ENCODE measurements at regions not wholly inside any gene's neighbourhood (a gene's known extent, or its start where the extent isn't known, plus 50 kb on each side); places are given as distances from the start of the nearest gene placed in this dataset.

DNA sequence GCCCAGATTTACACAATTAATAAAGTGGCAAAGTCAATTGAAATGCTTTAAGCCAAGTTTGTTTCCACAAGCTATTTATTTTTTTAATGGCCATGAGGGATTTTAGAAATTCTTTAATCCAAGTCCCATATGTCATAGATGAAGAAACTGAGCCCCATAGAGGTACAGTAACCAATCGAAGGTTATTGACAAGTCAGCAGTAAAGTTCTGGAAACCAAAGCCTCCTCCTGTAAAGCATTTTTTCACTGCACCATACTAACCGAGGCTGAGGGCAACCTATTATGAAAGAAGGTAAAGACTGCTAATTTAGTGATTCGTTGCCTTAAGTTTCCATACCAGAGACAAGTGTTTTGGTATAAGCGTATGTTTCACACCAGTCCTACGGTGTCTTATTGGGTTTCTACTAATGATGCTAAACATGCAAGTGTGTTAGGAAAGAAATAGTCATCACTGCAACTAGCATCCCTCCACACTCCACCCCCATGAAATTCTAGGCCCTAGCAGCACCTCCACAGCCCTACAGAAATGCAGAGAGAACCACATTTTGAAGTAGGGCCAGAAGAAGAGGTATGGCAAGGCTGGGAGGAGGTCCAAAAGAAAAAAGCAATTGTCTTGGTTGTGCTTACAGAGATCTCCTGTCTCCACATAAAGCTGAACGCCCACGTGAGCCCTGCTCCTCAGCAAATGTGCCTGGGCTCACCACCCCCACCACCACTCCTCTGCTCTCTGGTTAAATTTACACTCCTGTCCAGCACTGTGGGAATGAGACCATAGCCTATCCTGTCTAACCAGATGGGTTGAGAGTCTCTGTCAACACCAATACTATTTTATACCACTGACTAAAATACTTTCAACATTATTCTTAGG is 271.1 kb upstream of the G2E3 start:
- Histone ChIP-seq H3K4me1 (ENCODE audit: low read length) (peaks cover 5% of the 10 kb centered on the region), H3K27me3 (ENCODE audit: low read depth, low read length) (no peaks in the 10 kb centered on the region), H3K9ac (ENCODE audit: low read length) (no peak overlapping the region), H3K27ac (ENCODE audit: low read length) (no peak overlapping the region), H3K79me2 (ENCODE audit: low read length) (no peaks in the 10 kb centered on the region), H2AFZ (ENCODE audit: low read depth, low read length) (no peak overlapping the region), H3K4me2 (ENCODE audit: low read length) (no peak overlapping the region), H4K20me1 (ENCODE audit: insufficient read depth, low read length) (no peaks in the 10 kb centered on the region), H3K4me3 (ENCODE audit: low read length) (no peak overlapping the region), H3K9me3 (ENCODE audit: insufficient read depth, low read length) (no peaks in the 10 kb centered on the region), H3K36me3 (replicated peaks; ENCODE audit: low read depth, low read length) (no peaks in the 10 kb centered on the region)
- no peak for TF ChIP-seq EZH2phosphoT487 (IDR thresholded peaks at IDR 0.05; ENCODE audit: low read depth)
- no peak for TF ChIP-seq CTCF (IDR thresholded peaks at IDR 0.05; ENCODE audit: low read depth, low read length)

DNA sequence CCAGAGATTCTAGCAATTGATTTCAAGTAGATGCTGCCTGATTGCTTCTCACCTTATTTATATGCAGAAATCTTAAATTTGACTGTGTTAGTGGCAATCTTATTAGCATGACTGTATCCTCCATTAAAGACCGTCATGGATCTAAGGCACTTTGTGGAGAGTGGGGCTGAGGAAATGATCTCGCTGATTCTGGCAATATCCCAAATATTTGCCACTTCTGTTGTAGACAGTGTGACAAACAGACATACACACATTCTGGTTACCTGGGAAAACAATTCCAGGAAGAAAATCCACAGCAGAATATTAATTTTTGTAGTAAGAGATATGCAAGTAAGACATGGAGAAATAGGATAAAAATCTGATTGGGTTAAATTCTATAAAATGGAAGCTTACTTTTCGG is 269.0 kb upstream of the G2E3 start:
- no peaks in the 10 kb centered on the region for H3K79me2 ChIP-seq (ENCODE audit: low read length)
- no peaks in the 10 kb centered on the region for H3K27me3 ChIP-seq (ENCODE audit: low read depth, low read length)
- no peak for TF ChIP-seq CTCF (IDR thresholded peaks at IDR 0.05; ENCODE audit: low read depth, low read length)
- no peak for TF ChIP-seq EZH2phosphoT487 (IDR thresholded peaks at IDR 0.05; ENCODE audit: low read depth)
- H3K9ac ChIP-seq (ENCODE audit: low read length): no peak overlapping the region
- no peak overlapping the region for H3K4me3 ChIP-seq (ENCODE audit: low read length)
- no peak overlapping the region for H3K4me2 ChIP-seq (ENCODE audit: low read length)
- no peaks in the 10 kb centered on the region for H3K4me1 ChIP-seq (ENCODE audit: low read length)
- no peaks in the 10 kb centered on the region for H3K9me3 ChIP-seq (ENCODE audit: insufficient read depth, low read length)
- no peaks in the 10 kb centered on the region for H3K36me3 ChIP-seq (replicated peaks; ENCODE audit: low read depth, low read length)
- no peaks in the 10 kb centered on the region for H4K20me1 ChIP-seq (ENCODE audit: insufficient read depth, low read length)
- no peak overlapping the region for H2AFZ ChIP-seq (ENCODE audit: low read depth, low read length)
- no peak overlapping the region for H3K27ac ChIP-seq (ENCODE audit: low read length)

DNA sequence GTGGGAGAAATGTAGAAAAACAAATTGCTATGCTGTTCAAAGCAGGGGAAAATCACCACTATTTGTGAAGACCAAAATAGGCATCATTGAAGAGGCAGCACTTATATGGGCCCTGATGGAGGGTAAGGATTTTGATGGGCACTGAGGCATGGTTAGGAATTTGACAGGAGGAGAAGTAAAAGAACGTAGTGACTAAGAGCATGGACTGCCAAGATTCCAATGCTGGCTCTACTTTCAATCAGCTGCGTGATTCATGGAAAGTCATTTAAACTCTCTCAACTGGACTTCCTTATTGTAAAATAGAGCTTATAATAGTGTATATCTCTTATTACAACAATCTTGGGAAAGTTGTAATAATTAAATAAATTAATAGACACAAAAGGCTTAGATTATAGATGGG is 267.7 kb upstream of the G2E3 start:
- Histone ChIP-seq H2AFZ (ENCODE audit: low read depth, low read length) (no peak overlapping the region), H3K27me3 (ENCODE audit: low read depth, low read length) (no peaks in the 10 kb centered on the region), H3K79me2 (ENCODE audit: low read length) (no peaks in the 10 kb centered on the region), H3K9ac (ENCODE audit: low read length) (no peak overlapping the region), H4K20me1 (ENCODE audit: insufficient read depth, low read length) (no peaks in the 10 kb centered on the region), H3K4me2 (ENCODE audit: low read length) (no peak overlapping the region), H3K36me3 (replicated peaks; ENCODE audit: low read depth, low read length) (no peaks in the 10 kb centered on the region), H3K9me3 (ENCODE audit: insufficient read depth, low read length) (no peaks in the 10 kb centered on the region), H3K4me1 (ENCODE audit: low read length) (peaks cover 5% of the 10 kb centered on the region), H3K27ac (ENCODE audit: low read length) (no peak overlapping the region), H3K4me3 (ENCODE audit: low read length) (no peak overlapping the region)
- no peak for TF ChIP-seq CTCF (IDR thresholded peaks at IDR 0.05; ENCODE audit: low read depth, low read length)
- TF ChIP-seq EZH2phosphoT487 (IDR thresholded peaks at IDR 0.05; ENCODE audit: low read depth): no peak

- H3K27me3 ChIP-seq (ENCODE audit: low read depth, low read length): no peaks in the 10 kb centered on the region
Measured at GRCh38 chr14:30292541-30292940, 266.4 kb upstream of the G2E3 start.

More at GRCh38 chr14:30292541-30292940, 266.4 kb upstream of the G2E3 start:
- Histone ChIP-seq H3K4me1 (ENCODE audit: low read length) (peaks cover 5% of the 10 kb centered on the region), H2AFZ (ENCODE audit: low read depth, low read length) (no peak overlapping the region), H3K4me2 (ENCODE audit: low read length) (no peak overlapping the region), H3K4me3 (ENCODE audit: low read length) (no peak overlapping the region), H3K79me2 (ENCODE audit: low read length) (no peaks in the 10 kb centered on the region), H3K9ac (ENCODE audit: low read length) (no peak overlapping the region), H3K27ac (ENCODE audit: low read length) (no peak overlapping the region), H3K9me3 (ENCODE audit: insufficient read depth, low read length) (no peaks in the 10 kb centered on the region), H3K36me3 (replicated peaks; ENCODE audit: low read depth, low read length) (no peaks in the 10 kb centered on the region), H4K20me1 (ENCODE audit: insufficient read depth, low read length) (no peaks in the 10 kb centered on the region)
- no peak for TF ChIP-seq EZH2phosphoT487 (IDR thresholded peaks at IDR 0.05; ENCODE audit: low read depth)
- TF ChIP-seq CTCF (IDR thresholded peaks at IDR 0.05; ENCODE audit: low read depth, low read length): no peak

Data from OCI-LY3 (cell line).